Epidermal melanocyte (primary cell): ENCODE measurements at regions not wholly inside any gene's neighbourhood (a gene's known extent, or its start where the extent isn't known, plus 50 kb on each side); places are given as distances from the start of the nearest gene placed in this dataset.
"Not testable (repeated sequence)": the region's sequence is repeated elsewhere in the genome, so short reads cannot be mapped to it uniquely, and the experiment has no call there.

Experiments
- DNase-seq: peaks from one replicate; pipeline ENCODE4 v3.0.0; 2011; ENCODE audit warnings: low spot score; ENCODE audit not compliant: insufficient read length

- DNase-seq = no peak
Observed at GRCh38 chr2:239866778-239867177, 158.4 kb downstream of the NDUFA10 start.

DNA sequence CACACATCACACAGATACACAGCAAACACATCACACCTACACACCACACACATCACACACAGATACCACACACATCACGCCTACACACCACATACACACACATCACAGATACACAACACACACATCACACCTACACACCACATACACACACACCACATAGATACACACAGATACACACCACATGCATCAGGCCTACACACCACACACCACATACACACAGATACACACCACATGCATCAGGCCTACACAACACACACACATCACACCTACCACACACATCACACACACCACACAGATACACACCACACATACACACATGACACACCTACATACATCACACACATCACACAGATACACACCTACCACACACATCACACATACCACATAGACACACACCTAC, 158.8 kb downstream of the NDUFA10 start:
- DNase-seq = no peak

- not testable (repeated sequence) for DNase-seq
Observed at GRCh38 chr2:239865856-239866255, 159.3 kb downstream of the NDUFA10 start.

- no peak for DNase-seq
Observed at GRCh38 chr2:239865059-239865639, 160.0 kb downstream of the NDUFA10 start.

- DNase-seq = no peak
Observed at GRCh38 chr2:239864247-239865058, 160.7 kb downstream of the NDUFA10 start.

- no peak for DNase-seq
Observed at GRCh38 chr2:239862613-239863012, 162.5 kb downstream of the NDUFA10 start.

DNA sequence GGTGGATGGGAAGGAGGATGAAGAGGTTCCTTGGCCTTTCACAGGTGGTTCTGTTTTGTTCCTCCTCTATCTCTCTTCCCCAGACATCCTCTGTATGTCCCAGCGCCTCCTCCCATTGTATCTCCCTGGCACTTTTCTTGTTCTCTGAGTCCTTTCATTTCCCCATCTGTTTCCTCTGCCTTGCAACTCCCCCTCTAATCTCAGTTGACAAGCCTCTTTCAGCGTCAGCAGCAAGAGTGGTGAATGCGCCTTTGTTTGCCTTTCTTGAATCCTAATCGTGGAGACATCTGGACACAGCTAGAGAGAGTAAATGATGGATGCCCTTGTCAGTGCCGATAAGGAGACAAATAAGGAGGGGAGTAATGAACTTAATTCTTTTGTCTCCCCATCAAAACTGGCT, 167.0 kb downstream of the NDUFA10 start:
- DNase-seq = peak; percentile 74

DNA sequence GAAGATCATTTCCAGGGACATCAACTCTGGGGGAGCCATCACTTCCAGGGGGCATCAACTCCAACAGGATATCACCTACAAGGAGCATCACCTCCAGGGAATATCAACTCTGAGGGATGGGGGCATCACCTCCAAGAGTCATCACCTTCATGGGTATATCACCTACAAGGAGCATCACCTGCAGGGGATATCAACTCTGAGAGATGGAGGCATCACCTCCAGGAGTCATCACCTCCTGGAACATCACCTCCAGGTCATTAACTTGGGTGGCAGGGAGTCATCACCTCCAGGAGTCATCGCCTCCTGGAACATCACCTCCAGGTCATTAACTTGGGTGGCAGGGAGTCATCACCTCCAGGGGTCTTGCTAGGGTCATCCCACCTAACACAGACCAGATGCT, 167.6 kb downstream of the NDUFA10 start:
- DNase-seq = no peak

DNA sequence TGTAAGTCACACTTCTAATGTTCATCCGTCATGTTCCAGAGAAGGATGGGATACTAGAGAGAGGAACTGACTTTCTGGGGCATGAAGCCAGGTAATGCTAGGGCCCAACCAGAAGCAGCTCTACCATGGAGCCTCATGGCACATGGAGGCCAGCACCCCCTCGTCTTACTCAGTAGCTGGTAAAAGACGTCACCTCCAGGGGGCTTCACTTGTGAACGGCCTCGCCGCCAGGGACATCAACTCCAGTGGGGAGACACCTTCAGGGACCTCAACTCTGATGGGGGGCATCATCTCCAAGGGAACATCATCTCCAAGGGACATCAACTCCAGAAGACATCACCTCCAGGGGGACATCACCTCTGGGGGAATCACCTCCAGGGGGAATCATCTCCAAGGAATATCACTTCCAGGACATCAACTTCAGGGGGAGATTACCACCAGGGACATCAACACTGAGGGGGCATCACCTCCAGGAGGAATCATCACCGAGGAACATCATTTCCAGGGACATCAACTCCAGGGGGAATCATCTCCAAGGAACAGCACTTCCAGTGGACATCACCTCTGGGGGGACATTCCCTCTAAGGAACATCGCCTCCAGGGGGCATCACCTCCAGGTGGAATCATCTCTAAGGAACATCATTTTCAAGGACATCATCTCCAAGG, 168.4 kb downstream of the NDUFA10 start:
- no peak for DNase-seq

DNA sequence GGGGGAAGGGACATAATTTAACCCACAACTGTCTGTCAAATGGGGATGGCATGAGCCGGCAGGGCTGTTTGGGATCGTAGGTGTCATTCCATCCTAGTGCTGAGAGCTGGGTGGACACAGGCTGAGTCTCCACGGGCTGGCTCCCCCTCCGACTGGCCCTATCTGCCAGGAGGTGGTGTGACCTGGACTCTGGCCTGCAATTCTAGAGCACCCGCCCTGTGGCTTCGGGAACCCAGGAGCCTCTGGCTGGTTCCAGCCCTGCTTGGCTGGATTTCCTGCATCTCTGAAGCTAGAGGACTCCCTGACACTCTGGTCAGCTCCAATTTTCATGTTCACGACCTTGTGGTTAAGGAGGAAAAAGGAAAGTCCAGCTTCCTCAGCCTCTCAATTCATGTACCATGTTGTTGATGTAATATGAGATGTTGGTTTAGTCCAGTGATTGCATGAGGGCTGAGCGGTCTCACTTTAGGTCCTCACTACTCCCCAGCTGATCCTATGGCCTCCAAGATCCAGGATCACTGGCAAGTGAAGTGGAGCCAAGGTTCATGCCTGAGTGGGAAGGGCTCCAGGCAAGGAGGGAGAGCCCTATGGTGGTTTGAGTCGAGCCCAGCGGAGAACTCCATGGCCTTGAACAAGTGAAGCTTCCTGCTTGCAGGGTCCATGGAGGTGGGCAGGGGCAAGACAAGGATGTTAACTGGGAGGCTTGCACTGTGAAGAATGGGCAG, 169.1 kb downstream of the NDUFA10 start:
- DNase-seq = no peak

DNA sequence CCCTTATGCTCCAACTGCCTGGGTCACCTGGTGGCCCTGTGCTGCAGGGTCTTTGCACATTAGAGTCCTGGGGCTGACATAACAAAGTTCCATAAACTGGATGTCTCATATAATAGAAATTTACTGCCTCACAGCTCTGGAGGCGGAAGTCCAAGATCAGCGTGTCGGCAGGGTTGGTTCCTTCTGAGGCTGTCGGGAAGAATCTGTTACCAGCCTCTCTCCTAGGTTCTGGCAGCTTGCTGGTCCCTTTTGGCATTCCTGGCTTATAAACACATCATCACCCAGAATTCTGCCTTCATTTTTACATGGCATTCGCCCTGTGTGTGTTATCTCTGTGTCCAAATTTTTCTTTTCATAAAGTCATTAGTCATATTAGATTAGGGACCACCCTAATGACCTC, 170.5 kb downstream of the NDUFA10 start:
- DNase-seq = no peak

DNA sequence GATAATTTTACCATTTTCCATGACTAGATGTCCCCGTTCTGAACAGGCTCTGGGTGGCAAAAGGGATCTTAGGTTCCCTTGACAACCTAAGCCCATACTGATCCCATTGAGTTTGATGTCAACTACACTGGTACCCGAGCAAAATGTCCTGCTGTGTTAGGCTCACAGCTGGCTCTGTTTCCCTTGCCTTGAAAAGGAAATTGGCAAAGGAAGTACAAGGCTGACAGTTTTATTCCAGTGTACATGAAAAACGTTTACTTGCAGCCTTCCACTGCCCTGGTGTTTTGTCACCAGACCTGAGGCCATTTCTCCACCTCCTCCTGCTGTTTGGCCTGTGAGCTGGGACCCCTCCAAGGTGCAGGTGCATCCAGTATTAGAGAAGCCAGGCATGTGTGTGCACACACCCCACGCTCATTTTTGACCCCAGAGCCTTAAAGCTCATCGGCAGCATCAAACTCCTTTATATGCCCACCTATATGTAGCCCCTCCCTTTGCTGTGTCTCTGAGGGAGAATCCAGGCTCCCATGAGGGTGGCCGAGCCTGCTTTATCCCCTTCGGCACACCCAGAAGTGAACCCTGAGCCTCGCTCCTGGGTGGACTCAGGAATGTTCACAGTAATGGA, 171.3 kb downstream of the NDUFA10 start:
- no peak for DNase-seq

DNA sequence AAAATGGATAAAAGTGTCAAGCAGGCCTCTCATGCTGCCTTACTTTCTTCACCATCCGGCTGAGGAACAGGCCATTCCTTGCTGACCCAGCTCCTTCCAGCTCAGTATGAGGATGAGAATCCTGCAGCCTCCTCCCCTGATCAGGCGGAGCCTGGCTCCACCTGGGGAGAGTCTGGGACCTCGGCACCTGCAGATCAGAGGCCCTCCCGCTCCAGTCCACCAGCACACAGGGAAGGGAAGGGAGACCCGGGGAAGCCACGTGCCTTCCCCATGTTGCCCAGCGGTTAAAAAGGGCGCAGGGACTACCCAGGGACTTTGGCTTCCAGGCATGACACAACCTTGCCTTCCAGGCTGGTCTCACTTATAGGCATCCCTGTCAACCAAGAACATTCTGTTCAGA, 172.0 kb downstream of the NDUFA10 start:
- DNase-seq = no peak

DNA sequence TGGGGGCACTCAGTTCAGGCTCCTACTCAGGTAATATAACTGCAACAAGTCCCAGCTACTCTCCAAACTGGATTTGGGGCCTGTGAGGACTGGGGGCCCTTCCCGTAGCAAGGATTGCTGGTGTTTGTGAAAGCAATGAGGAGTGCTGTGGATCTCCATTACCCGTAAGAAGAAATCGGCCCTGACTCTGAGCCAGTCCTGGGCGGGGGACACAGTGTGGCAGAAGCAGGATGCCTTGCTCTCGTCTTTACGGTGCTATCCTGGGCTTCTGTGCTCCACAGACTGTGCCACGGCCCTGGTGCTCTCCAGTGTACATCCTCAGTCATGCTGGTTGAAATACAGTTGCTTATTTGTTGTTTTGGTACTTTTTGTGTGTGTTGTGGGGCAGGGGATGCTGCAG, 172.9 kb downstream of the NDUFA10 start:
- no peak for DNase-seq

- no peak for DNase-seq
Observed at GRCh38 chr2:239846789-239847676, 178.1 kb downstream of the NDUFA10 start.

GRCh38 chr2:239845968-239846367, 179.2 kb downstream of the NDUFA10 start:
- no peak for DNase-seq

DNA sequence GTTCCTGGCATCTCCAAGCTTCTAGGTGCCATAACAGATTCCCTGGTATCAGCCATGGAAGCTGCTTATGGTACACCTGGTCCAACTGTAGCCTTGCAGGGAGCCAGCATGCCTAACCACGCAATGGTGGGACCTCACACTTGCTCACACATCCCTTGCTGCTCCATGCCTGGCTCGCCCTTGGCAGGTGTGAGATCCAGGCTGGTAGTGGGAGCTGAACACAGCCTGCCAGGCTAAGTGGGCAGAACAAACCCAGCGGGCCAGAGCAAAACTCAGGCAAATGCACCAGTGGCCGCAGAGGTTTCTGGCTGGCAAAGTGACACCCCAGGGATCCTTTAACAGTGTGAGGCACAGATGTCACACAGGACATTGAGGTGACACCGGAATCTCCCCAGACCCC, 185.8 kb downstream of the NDUFA10 start:
- DNase-seq = no peak

- no peak for DNase-seq
Observed at GRCh38 chr2:239836021-239836765, 188.9 kb downstream of the NDUFA10 start.

DNA sequence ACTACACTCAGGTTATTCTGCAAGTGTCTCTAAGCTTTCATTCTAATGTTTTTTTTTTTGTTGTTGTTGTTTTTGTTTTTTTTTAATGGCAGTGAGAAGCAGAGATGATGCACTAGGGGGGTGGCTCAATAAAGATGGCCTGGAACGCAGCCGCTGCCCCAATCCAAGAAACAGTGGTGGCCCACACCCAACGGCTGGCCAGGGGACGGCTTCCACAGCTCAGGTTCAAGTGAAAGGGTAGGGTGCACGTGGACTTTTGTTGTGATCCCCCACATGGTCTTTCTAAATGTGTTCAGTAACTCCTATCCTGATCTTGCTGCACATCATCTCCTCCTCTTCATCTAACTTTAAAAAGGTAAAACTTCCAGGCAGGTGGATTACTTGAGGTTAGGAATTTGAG, 190.1 kb downstream of the NDUFA10 start:
- no peak for DNase-seq

GRCh38 chr2:239834143-239834542, 191.0 kb downstream of the NDUFA10 start:
- no peak for DNase-seq
